GM21619 (cell line): ENCODE measurements at regions not wholly inside any gene's neighbourhood (a gene's known extent, or its start where the extent isn't known, plus 50 kb on each side); places are given as distances from the start of the nearest gene placed in this dataset.
A peak's percentile ranks its signal among the peaks of the same experiment; 100 is the strongest.

Experiments used
- ATAC-seq: cut with Tn5 transposase; IDR thresholded peaks from one replicate; pipeline ENCODE4 v1.9.1; 2021; ENCODE audit not compliant: unreplicated experiment

DNA sequence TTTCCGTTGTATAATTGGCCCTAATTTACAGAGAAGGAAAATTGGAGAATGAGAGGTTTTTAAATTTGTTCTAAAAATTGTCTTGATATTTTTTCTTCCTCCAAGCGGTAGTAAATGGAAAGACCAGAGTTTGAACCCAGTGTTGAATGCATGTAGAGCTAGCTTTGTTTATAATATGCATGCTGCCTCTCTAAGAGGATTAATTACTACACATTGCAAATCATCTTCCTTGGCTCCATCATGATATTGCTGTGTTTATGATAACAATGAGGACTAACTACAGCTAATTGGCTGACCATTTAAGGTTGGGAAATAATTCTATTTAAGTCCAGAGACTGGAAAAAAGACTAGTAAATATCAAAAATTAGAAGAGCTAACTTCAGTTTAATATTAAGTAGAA, 338.5 kb downstream of the PLK2 start:
- no peak for ATAC-seq

DNA sequence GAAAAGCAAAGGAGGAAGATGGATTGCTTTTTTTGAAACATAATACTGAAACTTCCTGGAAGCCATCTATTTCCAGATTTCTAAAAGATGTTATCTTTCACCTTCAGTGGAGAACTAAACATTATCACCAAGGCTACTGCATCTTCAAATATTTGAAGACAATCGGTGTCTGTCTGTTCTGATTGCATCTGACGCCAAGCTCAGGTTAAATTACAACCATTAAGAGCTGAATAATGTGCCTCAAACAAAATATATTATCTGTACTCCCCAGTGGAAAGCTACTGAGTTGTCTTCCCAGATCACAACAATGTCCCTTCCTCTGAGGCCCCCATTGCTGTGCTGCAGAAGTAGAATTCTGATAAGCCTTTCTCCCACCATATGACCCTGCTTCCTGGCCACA, 342.3 kb downstream of the PLK2 start:
- ATAC-seq, result no peak

- no peak for ATAC-seq
These were observed 343.5 kb downstream of the PLK2 start for GRCh38 chr5:58116346-58116745.

DNA sequence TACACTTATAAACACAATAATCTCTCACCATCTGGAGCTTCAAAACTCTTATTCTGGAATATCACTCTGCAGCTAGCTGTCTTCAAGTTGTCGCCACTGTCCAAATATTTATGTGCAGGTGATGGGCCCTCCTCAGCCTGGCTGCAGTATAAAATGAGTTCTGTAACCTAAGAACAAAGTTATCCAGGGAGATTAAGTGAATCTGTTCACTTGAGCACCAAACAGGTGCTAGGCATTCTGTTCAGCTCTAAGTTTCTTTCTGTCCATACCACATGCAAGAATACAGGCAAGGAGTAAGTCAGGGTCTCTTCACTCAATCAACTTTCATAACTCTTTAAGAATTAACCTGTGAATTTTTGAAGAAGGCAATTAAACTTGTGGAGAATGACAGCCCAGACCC, 344.1 kb downstream of the PLK2 start:
- ATAC-seq, result no peak

DNA sequence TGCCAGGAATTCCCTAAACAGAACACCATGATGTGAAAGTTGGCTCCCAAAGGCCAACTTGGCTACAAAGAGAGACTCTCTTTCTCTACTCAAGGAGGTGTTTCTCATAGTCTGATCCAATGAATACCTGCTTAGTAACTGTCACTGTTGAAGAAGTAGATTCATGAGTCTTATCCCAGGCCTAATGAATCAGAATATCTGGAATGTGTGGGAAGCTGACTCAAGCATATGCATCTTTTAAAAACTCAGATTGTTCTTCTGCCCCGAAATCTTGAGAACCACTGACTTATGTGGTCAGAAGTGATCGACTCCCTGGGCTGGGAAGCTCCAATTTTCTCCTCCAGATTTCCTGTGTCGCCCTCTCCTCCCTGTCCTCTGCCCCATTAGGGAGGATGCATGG, 345.6 kb downstream of the PLK2 start:
- ATAC-seq, result no peak

DNA sequence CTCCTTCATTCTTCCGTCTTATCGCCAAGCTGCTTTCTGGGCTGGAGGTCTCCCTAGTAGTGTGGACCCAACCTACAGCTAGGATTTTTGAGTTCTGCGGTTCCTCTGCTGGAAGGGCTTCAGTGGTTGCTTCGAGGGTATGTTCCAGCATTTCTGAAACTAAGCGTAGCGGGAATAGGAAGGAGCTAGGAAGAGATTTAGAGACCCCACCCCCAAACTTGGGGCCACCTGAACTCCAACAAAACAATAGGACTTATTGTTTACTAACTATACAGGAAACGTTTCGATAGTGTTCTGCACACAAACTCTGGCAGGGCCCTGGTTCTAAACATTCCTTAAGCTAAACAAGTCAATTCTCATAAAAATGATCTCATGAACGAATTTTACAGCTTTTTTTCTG, 346.7 kb downstream of the PLK2 start:
- no peak for ATAC-seq

GRCh38 chr5:58108511-58108910, 351.4 kb downstream of the PLK2 start:
- ATAC-seq, result no peak

DNA sequence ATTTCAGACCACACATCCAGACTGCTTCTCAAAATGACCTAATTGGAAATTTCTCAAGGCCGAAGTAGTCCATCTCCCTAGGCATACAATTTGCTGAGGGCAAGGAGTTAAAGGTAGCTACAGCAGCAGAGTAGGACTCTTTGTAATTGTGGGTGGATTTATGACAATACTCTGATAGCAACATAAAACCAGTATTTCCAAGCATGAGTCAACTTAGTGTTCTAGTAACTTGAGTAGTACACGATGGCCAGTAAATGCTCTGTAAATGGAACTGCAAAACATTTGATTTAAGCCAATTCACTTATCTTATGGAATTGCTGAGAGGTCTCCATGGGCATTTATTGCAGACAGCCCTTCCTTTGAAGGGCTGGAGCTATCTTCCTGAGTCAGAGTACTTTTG, 352.2 kb downstream of the PLK2 start:
- ATAC-seq, result no peak

DNA sequence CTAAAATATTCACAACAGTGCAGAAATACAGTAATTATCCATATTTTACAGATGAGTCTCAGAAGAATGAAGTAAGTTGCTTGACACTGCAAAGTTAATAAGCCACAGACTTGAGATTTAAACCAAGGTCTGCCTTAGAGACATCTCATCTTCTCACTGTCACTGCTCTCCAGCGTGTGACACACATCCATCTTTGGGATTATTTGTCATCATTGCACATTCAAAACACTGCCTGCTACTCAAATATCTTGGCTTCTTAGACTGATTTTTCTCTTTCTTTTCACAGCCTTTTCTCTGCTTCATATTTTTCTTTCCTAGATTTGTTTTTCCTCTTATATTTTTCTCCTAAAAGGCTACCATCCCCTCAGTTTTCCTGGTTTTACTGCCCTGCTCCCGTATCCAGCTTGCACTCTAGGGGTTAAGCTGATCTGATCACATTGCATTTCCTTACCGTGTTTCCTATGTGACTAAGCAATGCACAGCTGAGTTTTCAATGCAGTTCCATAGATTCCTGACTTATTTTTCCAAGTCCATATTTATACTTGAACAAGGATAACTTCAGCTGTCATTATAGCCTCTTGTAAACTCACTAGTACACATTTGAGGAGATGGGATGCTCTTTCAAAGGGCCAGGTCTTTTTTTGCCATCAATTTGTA, 353.0 kb downstream of the PLK2 start:
- no peak for ATAC-seq

- no peak for ATAC-seq
These were observed 354.1 kb downstream of the PLK2 start for GRCh38 chr5:58105836-58106235.

- ATAC-seq, result no peak
These were observed 360.6 kb downstream of the PLK2 start for GRCh38 chr5:58099257-58099656.

- ATAC-seq, result peak; percentile 60
These were observed 365.9 kb downstream of the PLK2 start for GRCh38 chr5:58094031-58094430.

GRCh38 chr5:58090704-58091103, 369.2 kb downstream of the PLK2 start:
- ATAC-seq, result no peak

DNA sequence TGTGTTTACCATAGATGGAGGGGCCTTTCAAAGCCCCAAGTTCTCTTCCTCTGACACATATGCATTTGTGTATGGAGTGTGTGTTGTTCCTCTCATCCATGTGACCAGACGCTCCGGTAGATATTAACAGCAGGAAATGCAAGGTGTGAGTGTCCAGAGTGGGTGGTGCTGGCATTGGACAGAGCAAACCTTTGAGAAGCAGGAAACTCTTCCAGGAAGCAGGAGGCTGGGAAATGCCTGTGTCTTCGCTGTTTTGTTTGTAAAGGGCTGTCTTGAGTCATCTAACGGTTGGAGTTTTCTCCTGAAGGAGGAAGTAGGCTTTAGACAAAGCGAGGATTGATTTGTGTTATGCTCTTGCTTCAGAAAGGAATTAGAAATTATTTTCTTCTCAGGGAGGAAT, 370.9 kb downstream of the PLK2 start:
- no peak for ATAC-seq

DNA sequence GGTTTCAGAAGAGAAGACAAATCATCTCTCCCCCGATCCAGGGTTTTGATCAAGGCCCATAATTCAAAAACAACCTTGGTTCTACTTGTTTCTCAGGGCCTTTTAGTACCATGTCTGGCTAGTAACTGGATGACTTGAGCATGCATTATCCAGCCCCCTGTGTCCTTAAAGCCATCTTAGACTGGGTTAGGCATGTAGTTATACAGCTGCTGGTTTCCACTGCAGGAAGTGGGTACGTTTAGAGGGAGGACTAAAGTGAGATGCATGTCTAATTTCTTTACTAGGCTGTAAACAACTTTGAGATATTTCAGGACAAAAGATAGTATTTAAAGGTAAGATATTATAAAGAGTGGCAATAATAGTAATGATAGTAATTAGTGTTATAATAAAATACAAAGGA, 372.0 kb downstream of the PLK2 start:
- ATAC-seq, result no peak

DNA sequence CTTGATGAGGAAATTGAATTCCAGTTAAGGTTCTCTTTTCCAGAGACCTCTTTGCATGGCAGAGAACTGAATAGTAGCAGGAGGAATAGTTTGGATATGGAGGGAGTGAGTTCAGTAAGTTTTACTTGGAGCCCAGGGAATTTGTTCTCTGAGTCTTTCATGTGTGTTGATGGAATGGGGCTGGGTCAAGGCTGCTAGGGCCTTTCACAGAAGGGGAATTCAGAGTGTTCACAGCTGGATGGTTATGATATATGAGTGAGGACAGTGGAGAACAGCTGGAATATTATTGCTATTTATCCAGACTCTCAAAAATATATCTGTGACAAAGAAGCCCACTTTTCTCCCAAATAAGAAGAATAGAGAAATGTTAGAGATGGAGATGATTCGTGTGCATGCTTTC, 372.8 kb downstream of the PLK2 start:
- no peak for ATAC-seq

GRCh38 chr5:58085800-58086199, 374.1 kb downstream of the PLK2 start:
- ATAC-seq, result no peak

GRCh38 chr5:58081435-58081834, 378.5 kb downstream of the PLK2 start:
- no peak for ATAC-seq

- ATAC-seq, result no peak
These were observed 379.3 kb downstream of the PLK2 start for GRCh38 chr5:58080573-58080972.

GRCh38 chr5:58077966-58078365, 381.9 kb downstream of the PLK2 start:
- ATAC-seq, result no peak

GRCh38 chr5:58077416-58077815, 382.5 kb downstream of the PLK2 start:
- ATAC-seq, result no peak

GRCh38 chr5:58076483-58077257, 383.2 kb downstream of the PLK2 start:
- no peak for ATAC-seq

- ATAC-seq, result no peak
These were observed 384.0 kb downstream of the PLK2 start for GRCh38 chr5:58075907-58076306.
